GM23338 (cell line): ENCODE measurements at regions not wholly inside any gene's neighbourhood (a gene's known extent, or its start where the extent isn't known, plus 50 kb on each side); places are given as distances from the start of the nearest gene placed in this dataset.

ENCODE experiments used
- ATAC-seq: fragments of 200-7000 bp; cut with Tn5 transposase; 3 replicates; pipeline ENCODE4 v1.9.1; 2020
- DNase-seq: peaks from one replicate; pipeline ENCODE4 v3.0.0-alpha.2; 2015; ENCODE audit warnings: low spot score
- H2AFZ ChIP-seq: fragments of 200-600 bp; sonication (generic); 2 replicates; pipeline ENCODE4 v1.8.0; 2016; ENCODE audit warnings: antibody characterized with exemption, mild to moderate bottlenecking, moderate library complexity
- H3F3A ChIP-seq: fragments of 200-600 bp; sonication (generic); replicated peaks from 2 replicates; pipeline ENCODE4 v1.8.0; 2017; ENCODE audit warnings: antibody characterized with exemption, mixed run types, low read depth
- H3K27ac ChIP-seq: fragments of 200-600 bp; sonication (generic); 2 replicates; pipeline ENCODE4 v1.6.1; 2016; ENCODE audit warnings: low read depth
- H3K27me3 ChIP-seq: fragments of 200-600 bp; sonication (generic); 2 replicates; pipeline ENCODE4 v1.8.0; 2016; ENCODE audit warnings: mild to moderate bottlenecking, mixed run types, moderate library complexity; ENCODE audit not compliant: insufficient read depth
- H3K36me3 ChIP-seq: fragments of 200-600 bp; sonication (generic); 2 replicates; pipeline ENCODE4 v1.8.0; 2016; ENCODE audit warnings: mild to moderate bottlenecking; ENCODE audit not compliant: insufficient read depth
- H3K4me1 ChIP-seq: fragments of 200-600 bp; sonication (generic); 2 replicates; pipeline ENCODE4 v1.8.0; 2016; ENCODE audit warnings: mild to moderate bottlenecking, moderate library complexity; ENCODE audit not compliant: insufficient read depth
- H3K4me2 ChIP-seq: fragments of 200-600 bp; sonication (generic); 2 replicates; pipeline ENCODE4 v1.7.1; 2017; ENCODE audit warnings: mixed run types
- H3K4me3 ChIP-seq: fragments of 200-600 bp; sonication (generic); 2 replicates; pipeline ENCODE4 v1.6.1; 2016; ENCODE audit warnings: mixed run types
- H3K79me2 ChIP-seq: fragments of 200-600 bp; sonication (generic); replicated peaks from 2 replicates; pipeline ENCODE4 v1.8.0; 2017; ENCODE audit warnings: mild to moderate bottlenecking; ENCODE audit not compliant: insufficient read depth
- H3K9me2 ChIP-seq: fragments of 200-600 bp; sonication (generic); 2 replicates; pipeline ENCODE4 v1.8.0; 2017; ENCODE audit not compliant: insufficient read depth
- H4K20me1 ChIP-seq: fragments of 200-600 bp; sonication (generic); replicated peaks from 2 replicates; pipeline ENCODE4 v1.8.0; 2017; ENCODE audit warnings: mild to moderate bottlenecking; ENCODE audit not compliant: insufficient read depth
- H3K27ac Mint-ChIP-seq: 2 replicates; pipeline ENCODE4 v1.8.0; 2020; ENCODE audit warnings: inconsistent platforms, mild to moderate bottlenecking, moderate library complexity, mixed read lengths
- H3K27me3 Mint-ChIP-seq: 3 replicates; pipeline ENCODE4 v1.8.0; 2022; ENCODE audit warnings: low read depth, mild to moderate bottlenecking, moderate library complexity, mixed read lengths, inconsistent platforms; ENCODE audit not compliant: insufficient read depth, poor library complexity
- H3K36me3 Mint-ChIP-seq: 3 replicates; pipeline ENCODE4 v1.8.0; 2021; ENCODE audit warnings: low read depth, mild to moderate bottlenecking, inconsistent platforms, moderate library complexity, mixed read lengths
- H3K4me1 Mint-ChIP-seq: 3 replicates; pipeline ENCODE4 v1.8.0; 2020; ENCODE audit warnings: mild to moderate bottlenecking, inconsistent platforms, mixed read lengths
- H3K4me3 Mint-ChIP-seq: 3 replicates; pipeline ENCODE4 v1.8.0; 2021; ENCODE audit warnings: moderate library complexity, mild to moderate bottlenecking, inconsistent platforms, mixed read lengths
- H3K9me3 Mint-ChIP-seq: 3 replicates; pipeline ENCODE4 v1.8.0; 2020; ENCODE audit warnings: moderate library complexity, mild to moderate bottlenecking, inconsistent platforms, mixed read lengths
- EZH2phosphoT487 ChIP-seq: fragments of 200-600 bp; sonication (generic); IDR thresholded peaks from one replicate; pipeline ENCODE4 v1.8.1; 2018; ENCODE audit warnings: antibody characterized with exemption; ENCODE audit not compliant: unreplicated experiment
- POLR2AphosphoS5 ChIP-seq: IDR thresholded peaks from 2 replicates; pipeline ENCODE4 v1.6.1; 2016; ENCODE audit warnings: antibody characterized with exemption, low read depth
- ZNF331 ChIP-seq: fragments of 250-450 bp; sonication (Bioruptor Pico); IDR thresholded peaks from 2 replicates; pipeline ENCODE4 v1.5.0; 2020; ENCODE audit warnings: low read depth, mild to moderate bottlenecking, moderate library complexity
- TF ChIP-seq, protein P1 (sequence below): fragments of 250-450 bp; sonication (Bioruptor Pico); IDR thresholded peaks from 2 replicates; pipeline ENCODE4 v1.5.0; 2020; ENCODE audit warnings: mild to moderate bottlenecking, moderate library complexity

- TF ChIP-seq, protein P1, sequence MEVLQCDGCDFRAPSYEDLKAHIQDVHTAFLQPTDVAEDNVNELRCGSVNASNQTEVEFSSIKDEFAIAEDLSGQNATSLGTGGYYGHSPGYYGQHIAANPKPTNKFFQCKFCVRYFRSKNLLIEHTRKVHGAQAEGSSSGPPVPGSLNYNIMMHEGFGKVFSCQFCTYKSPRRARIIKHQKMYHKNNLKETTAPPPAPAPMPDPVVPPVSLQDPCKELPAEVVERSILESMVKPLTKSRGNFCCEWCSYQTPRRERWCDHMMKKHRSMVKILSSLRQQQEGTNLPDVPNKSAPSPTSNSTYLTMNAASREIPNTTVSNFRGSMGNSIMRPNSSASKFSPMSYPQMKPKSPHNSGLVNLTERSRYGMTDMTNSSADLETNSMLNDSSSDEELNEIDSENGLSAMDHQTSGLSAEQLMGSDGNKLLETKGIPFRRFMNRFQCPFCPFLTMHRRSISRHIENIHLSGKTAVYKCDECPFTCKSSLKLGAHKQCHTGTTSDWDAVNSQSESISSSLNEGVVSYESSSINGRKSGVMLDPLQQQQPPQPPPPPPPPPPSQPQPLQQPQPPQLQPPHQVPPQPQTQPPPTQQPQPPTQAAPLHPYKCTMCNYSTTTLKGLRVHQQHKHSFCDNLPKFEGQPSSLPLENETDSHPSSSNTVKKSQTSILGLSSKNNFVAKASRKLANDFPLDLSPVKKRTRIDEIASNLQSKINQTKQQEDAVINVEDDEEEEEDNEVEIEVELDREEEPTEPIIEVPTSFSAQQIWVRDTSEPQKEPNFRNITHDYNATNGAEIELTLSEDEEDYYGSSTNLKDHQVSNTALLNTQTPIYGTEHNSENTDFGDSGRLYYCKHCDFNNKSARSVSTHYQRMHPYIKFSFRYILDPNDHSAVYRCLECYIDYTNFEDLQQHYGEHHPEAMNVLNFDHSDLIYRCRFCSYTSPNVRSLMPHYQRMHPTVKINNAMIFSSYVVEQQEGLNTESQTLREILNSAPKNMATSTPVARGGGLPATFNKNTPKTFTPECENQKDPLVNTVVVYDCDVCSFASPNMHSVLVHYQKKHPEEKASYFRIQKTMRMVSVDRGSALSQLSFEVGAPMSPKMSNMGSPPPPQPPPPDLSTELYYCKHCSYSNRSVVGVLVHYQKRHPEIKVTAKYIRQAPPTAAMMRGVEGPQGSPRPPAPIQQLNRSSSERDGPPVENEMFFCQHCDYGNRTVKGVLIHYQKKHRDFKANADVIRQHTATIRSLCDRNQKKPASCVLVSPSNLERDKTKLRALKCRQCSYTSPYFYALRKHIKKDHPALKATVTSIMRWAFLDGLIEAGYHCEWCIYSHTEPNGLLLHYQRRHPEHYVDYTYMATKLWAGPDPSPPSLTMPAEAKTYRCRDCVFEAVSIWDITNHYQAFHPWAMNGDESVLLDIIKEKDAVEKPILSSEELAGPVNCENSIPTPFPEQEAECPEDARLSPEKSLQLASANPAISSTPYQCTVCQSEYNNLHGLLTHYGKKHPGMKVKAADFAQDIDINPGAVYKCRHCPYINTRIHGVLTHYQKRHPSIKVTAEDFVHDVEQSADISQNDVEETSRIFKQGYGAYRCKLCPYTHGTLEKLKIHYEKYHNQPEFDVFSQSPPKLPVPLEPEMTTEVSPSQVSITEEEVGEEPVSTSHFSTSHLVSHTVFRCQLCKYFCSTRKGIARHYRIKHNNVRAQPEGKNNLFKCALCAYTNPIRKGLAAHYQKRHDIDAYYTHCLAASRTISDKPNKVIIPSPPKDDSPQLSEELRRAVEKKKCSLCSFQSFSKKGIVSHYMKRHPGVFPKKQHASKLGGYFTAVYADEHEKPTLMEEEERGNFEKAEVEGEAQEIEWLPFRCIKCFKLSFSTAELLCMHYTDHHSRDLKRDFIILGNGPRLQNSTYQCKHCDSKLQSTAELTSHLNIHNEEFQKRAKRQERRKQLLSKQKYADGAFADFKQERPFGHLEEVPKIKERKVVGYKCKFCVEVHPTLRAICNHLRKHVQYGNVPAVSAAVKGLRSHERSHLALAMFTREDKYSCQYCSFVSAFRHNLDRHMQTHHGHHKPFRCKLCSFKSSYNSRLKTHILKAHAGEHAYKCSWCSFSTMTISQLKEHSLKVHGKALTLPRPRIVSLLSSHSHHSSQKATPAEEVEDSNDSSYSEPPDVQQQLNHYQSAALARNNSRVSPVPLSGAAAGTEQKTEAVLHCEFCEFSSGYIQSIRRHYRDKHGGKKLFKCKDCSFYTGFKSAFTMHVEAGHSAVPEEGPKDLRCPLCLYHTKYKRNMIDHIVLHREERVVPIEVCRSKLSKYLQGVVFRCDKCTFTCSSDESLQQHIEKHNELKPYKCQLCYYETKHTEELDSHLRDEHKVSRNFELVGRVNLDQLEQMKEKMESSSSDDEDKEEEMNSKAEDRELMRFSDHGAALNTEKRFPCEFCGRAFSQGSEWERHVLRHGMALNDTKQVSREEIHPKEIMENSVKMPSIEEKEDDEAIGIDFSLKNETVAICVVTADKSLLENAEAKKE (CRISPR knock-in tag) = no peak
Observed at GRCh38 chr11:131038597-131038996, 122.3 kb upstream of the SNX19 start (continued).

- Histone ChIP-seq H3K9me2 (no peaks in the 10 kb centered on the region), H3K4me3 (no peak overlapping the region), H3K27me3 (no peaks in the 10 kb centered on the region), H3F3A (no peaks in the 10 kb centered on the region), H3K4me2 (no peak overlapping the region), H3K27ac (no peak overlapping the region), H2AFZ (no peak overlapping the region), H4K20me1 (no peaks in the 10 kb centered on the region), H3K79me2 (no peaks in the 10 kb centered on the region), H3K4me1 (peaks cover 8% of the 10 kb centered on the region; the same call in 1 of the 2 replicates), H3K36me3 (no peaks in the 10 kb centered on the region)
- DNase-seq = no peak
- ATAC-seq = no peak
- H3K4me3 Mint-ChIP-seq = no peak overlapping the region
- no peaks in the 10 kb centered on the region for H3K27me3 Mint-ChIP-seq
- H3K36me3 Mint-ChIP-seq = no peaks in the 10 kb centered on the region
- peaks cover 6% of the 10 kb centered on the region; the same call in 2 of the 3 replicates for H3K4me1 Mint-ChIP-seq
- TF ChIP-seq EZH2phosphoT487 (no peak), ZNF331 (CRISPR knock-in tag) (no peak), POLR2AphosphoS5 (no peak)
- TF ChIP-seq, protein P1 (CRISPR knock-in tag) = no peak
- H3K27ac Mint-ChIP-seq = no peak overlapping the region
- H3K9me3 Mint-ChIP-seq = no peaks in the 10 kb centered on the region
Observed at GRCh38 chr11:131041331-131042040, 125.2 kb upstream of the SNX19 start.
